Prostate gland (tissue), 2 donors: ENCODE measurements at regions not wholly inside any gene's neighbourhood (a gene's known extent, or its start where the extent isn't known, plus 50 kb on each side); places are given as distances from the start of the nearest gene placed in this dataset.

Source experiments
- CTCF ChIP-seq, 4 experiments: fragments of 200-600 bp in 2 of 4; fragments of 450-650 bp in 2 of 4; sonication (generic) in 2 of 4; IDR thresholded peaks; 1 replicate in 3 of 4; 2 replicates in 1 of 4; pipeline ENCODE4 v1.5.1; 2016 to 2019; ENCODE audit warnings: antibody characterized with exemption in 4 of 4, mild to moderate bottlenecking in 2 of 4, moderate library complexity in 2 of 4
- POLR2A ChIP-seq: fragments of 450-650 bp; IDR thresholded peaks from one replicate; pipeline ENCODE4 v1.6.1; 2016; ENCODE audit warnings: antibody characterized with exemption, mild to moderate bottlenecking
- POLR2AphosphoS5 ChIP-seq: sonication (generic); formaldehyde crosslinking; IDR thresholded peaks from one replicate; pipeline ENCODE4 v1.6.1; 2017; ENCODE audit warnings: antibody characterized with exemption

- TF ChIP-seq CTCF (IDR thresholded peaks at IDR 0.05) (no peak), POLR2AphosphoS5 (no peak), POLR2A (no peak)
Measured at GRCh38 chr3:11949351-11949750, 54.8 kb upstream of the SYN2 start.
